PFSK-1 (cell line): ENCODE measurements at regions not wholly inside any gene's neighbourhood (a gene's known extent, or its start where the extent isn't known, plus 50 kb on each side); places are given as distances from the start of the nearest gene placed in this dataset.

ENCODE experiments used
- POLR2AphosphoS5 ChIP-seq: IDR thresholded peaks from 2 replicates; pipeline ENCODE4 v1.6.1; 2012; ENCODE audit warnings: low read depth, mild to moderate bottlenecking, control low read depth, low read length, moderate library complexity
- SIN3A ChIP-seq: IDR thresholded peaks from 2 replicates; pipeline ENCODE4 v1.6.1; 2012; ENCODE audit warnings: mild to moderate bottlenecking, low read length, moderate library complexity, borderline replicate concordance; ENCODE audit not compliant: insufficient read depth
- TAF1 ChIP-seq: IDR thresholded peaks from 2 replicates; pipeline ENCODE4 v1.6.1; 2012; ENCODE audit warnings: low read length, control low read depth, borderline replicate concordance; ENCODE audit not compliant: insufficient read depth
- TF ChIP-seq, protein P1 (sequence below), 2 experiments: IDR thresholded peaks; 2 replicates each; pipeline versions ENCODE4 v1.6.1 to v1.8.0; 2011 to 2012; ENCODE audit warnings: low read depth in 2 of 2, low read length in 2 of 2, control low read depth in 1 of 2, inconsistent platforms in 1 of 2, mild to moderate bottlenecking in 1 of 2, moderate library complexity in 1 of 2; ENCODE audit not compliant: insufficient read depth in 1 of 2

DNA sequence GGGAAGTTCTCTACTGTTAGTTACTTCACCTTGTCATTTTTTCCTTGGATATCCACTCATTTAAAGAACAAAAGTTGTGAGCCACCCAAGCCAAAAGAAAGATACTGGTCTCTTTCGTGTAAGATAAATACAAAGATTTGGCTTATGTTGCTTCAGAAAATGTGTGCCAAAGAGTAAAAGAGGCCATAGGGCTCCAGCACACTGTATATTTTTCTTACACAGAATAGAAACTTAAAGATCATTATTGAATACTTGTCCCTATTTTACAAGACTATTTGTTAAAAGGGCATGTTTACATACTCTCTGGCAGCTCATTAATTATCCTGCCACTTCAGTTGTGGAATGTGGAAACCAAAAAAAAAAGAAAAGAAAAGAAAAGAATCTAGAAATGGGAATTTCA lies 284.2 kb upstream of the LRRC7 start:
- TF ChIP-seq SIN3A = no peak
- TF ChIP-seq, protein P1, sequence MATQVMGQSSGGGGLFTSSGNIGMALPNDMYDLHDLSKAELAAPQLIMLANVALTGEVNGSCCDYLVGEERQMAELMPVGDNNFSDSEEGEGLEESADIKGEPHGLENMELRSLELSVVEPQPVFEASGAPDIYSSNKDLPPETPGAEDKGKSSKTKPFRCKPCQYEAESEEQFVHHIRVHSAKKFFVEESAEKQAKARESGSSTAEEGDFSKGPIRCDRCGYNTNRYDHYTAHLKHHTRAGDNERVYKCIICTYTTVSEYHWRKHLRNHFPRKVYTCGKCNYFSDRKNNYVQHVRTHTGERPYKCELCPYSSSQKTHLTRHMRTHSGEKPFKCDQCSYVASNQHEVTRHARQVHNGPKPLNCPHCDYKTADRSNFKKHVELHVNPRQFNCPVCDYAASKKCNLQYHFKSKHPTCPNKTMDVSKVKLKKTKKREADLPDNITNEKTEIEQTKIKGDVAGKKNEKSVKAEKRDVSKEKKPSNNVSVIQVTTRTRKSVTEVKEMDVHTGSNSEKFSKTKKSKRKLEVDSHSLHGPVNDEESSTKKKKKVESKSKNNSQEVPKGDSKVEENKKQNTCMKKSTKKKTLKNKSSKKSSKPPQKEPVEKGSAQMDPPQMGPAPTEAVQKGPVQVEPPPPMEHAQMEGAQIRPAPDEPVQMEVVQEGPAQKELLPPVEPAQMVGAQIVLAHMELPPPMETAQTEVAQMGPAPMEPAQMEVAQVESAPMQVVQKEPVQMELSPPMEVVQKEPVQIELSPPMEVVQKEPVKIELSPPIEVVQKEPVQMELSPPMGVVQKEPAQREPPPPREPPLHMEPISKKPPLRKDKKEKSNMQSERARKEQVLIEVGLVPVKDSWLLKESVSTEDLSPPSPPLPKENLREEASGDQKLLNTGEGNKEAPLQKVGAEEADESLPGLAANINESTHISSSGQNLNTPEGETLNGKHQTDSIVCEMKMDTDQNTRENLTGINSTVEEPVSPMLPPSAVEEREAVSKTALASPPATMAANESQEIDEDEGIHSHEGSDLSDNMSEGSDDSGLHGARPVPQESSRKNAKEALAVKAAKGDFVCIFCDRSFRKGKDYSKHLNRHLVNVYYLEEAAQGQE (IDR thresholded peaks at IDR 0.05; ENCODE audit: insufficient read depth in 1 of 2, low read depth in 2 of 2, low read length in 2 of 2) = no peak
- no peak for TF ChIP-seq TAF1
- TF ChIP-seq POLR2AphosphoS5 = no peak
